ENCODE measurements at regions not wholly inside any gene's neighbourhood (a gene's known extent, or its start where the extent isn't known, plus 50 kb on each side); places are given as distances from the start of the nearest gene placed in this dataset.
"Not testable (repeated sequence)": the region's sequence is repeated elsewhere in the genome, so short reads cannot be mapped to it uniquely, and the experiment has no call there.

DNA sequence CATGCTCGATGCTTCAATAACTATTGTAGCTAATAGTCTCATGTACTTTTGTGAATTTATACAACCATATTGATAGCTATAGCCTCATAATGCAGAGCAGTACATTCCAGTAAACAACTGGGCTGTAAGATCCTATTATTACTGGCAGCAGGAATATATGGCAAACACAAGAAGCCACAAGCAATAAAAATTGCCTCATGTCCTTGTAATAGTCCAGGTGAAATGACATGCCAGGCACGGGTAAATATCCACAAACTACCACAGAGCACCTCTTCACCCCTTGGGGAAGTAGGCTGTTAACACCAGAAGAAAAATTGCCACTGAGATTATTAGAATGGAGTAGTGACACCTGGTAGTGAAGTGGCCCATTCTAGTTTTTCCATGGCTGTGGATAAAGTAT, 158.3 kb downstream of the MTX2 start:
- no peak for DNase-seq

- not testable (repeated sequence) for DNase-seq
Observed at GRCh38 chr2:176428944-176429469, 159.8 kb downstream of the MTX2 start.

- DNase-seq: no peak
Observed at GRCh38 chr2:176432434-176432833, 163.2 kb downstream of the MTX2 start.

DNA sequence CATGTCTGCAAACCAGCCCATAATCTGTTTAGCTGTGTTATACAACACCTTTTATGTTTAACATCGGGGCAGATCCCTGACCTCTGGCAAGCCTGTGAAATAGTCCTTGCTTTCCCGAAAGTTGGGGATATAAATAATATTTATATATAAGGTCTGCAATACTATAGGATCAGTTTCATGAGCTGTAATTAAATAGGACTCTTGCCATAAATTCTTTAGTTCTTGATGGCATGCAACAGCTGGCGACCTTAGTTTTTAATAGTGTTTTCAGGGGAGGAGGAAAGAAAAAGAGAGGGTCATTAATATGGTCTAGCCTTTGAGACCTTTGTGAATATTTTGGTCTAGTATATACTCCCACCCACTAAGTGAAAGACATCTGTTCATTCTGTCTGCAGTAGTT, 166.5 kb downstream of the MTX2 start:
- no peak for DNase-seq

- DNase-seq: no peak
Observed at GRCh38 chr2:176443946-176444345, 174.7 kb downstream of the MTX2 start.

GRCh38 chr2:176445956-176446355, 176.7 kb downstream of the MTX2 start:
- DNase-seq: no peak

- DNase-seq: no peak
Observed at GRCh38 chr2:176446718-176447414, 177.6 kb downstream of the MTX2 start.

DNA sequence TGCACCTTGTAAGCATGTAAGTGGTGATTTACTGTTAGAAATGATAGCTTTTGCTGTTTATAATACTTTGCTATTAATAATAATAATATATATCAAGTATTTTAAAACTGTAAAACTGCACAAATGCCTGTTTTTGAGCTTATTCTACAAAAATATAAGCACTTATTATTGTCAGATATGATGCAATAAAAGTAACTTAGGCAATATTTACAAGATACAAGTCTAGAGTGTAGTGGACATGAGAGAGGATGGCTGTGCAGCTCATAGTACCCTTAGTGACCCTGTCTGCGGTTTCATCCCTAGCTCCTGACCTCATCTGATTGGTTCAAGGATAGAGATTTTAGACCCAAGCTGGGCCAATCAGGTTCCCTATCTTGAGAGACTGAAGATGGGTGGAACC, 178.4 kb downstream of the MTX2 start:
- DNase-seq: no peak

GRCh38 chr2:176449852-176450251, 180.6 kb downstream of the MTX2 start:
- no peak for DNase-seq

GRCh38 chr2:176453784-176454183, 184.5 kb downstream of the MTX2 start:
- DNase-seq: no peak

DNA sequence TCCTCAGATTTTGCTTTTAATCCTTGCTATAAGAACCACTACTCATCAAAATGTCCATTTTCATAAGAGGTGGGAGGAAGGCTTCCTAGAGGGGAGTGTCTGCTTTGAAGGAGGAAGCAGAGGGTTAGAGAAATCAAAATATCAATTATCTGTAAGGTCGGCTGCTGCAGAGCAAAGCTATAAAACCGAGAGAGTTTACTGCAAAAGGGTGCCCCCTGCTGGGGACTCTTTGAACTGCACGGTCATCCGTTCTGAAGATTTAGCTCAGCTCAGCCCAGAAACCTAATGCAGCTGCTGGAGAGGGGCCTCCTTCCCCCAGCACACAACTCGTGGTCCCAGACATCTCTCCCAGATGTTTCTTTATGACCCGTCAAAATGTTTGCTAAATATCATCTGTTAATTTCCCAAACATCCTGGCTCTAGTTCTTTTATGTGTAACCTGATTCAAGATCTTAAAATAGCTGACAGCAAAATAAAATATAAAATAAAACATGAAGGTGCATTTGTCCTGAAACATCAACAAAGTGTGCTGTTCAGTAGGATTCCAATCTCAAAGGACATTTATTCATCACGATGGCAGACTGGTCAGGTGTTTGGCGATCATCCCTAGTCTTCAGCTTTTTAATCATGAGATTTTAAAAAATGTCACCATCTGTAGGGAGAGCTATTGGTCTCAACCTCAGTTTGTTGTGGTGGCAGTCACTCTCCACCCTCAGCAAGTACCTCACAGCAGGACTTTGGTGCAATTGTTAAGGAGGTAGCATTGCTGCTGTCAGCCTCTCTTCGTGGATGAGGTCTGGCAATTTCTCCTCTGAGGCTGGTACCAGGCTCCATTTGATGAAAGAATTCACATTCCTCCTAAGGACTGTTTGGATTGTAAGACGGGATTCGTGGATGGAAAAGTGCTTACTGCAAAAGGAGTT, 185.9 kb downstream of the MTX2 start:
- DNase-seq: peak; percentile 70

DNA sequence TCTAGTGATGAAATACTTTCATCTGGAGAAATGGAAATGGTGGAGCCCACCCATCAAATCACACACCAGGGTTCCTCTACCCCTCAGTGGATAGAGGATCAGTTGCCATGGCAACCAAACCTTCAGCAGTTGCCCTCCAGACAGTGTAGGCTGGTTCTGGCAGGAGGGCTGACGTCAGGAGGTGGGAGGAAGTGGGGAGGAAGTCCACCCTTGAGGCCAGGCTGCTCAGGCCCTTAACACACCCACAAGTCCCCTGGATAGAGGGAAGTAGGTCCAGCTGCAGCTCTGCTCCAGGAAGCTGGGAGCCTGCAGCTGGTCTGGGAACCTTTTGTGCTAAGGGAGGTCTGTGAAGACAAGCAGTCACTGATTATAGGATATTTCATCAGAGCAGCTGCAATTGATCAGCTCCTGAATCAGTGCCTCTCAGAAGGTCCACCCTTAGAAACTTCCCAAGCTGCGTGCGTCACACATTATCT, 186.6 kb downstream of the MTX2 start:
- no peak for DNase-seq

DNA sequence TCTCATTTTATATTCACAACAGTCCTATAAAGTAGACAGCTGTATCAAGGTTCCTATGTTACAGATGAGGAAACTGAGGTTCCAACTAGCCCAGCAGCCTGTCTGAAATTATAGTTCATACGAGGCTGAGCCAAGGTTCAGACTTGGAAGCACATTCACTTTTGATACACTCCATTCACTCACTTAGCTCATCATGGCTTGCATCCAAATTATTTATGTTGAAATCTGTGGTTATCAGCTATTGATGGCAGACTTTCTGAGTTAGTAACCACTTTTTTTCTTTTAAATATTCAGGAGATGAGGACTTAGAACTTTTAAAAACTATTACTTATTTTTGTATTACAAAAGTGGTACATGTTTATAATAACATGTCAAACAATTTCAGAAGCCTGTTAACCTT, 188.2 kb downstream of the MTX2 start:
- no peak for DNase-seq

DNA sequence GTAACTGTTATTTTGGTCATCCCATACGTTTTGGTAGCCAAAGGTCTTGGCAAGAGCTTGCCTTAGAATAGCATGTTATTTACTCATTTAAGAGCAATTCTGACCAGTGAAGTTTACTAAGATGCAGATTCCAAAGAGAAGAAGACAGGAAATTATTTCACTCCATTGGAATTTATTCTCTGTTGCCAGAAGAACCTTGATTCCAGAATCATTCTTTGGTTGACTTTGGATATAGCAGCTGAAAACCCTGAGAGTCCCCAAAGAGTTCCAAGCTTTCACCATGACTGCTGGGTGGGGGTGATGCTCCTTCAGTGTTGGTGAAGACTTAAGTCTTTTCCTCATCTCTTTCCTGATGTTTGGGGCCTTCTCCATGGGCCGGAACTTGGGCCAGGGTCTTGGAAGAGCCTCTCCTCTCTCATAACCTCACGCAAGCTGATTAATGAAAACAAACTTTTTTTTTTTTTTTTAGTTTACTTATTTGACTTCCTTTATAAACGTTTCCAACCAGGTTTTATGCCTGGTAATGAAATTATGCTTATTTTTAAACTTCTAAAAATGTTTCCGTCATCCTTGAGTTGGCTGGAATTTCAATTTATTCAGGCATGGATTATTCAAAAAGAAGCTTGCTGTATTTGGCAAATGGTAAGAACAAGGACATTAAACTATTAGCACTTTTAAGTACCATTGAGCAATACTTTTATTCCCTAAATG, 192.0 kb downstream of the MTX2 start:
- no peak for DNase-seq

DNA sequence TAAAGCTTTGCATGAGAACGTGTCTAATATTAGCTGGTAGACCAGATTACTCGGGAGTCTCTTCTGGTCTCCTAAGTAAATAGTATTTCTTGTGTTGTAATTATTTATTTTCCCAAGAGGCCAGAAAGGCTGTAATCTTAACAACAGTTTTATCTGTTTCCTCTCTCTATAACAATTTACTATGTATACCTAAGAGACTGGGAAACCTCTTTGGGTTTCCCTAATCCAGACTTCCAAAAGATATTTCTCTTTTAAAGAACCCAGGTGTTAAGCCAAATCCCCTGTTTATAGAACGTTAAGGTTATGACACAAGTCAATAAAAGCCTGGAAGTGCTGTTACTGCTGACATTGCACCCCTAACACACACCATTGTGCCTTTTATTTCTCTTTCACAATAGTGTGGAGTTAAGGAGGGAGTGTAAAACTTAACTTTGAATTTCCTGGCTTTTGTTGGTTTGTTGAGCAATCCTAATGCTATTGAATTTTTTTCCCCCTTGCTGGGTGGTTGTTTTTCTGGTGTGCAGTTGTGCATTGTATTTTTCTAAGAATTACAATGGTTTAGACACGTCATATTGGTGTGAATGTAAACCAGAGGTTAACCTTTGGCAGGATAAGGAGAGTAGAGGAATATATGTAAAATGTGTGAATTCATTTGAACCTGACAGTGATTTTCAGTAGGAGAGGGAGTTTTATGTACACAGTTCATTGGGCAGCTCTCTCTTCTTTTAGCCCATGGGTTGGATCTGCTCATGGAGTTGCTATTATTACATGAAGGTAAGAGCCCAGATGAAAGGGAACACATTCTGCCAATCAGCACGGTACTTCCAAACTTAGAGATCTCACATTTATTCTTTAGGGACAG, 192.8 kb downstream of the MTX2 start:
- no peak for DNase-seq

DNA sequence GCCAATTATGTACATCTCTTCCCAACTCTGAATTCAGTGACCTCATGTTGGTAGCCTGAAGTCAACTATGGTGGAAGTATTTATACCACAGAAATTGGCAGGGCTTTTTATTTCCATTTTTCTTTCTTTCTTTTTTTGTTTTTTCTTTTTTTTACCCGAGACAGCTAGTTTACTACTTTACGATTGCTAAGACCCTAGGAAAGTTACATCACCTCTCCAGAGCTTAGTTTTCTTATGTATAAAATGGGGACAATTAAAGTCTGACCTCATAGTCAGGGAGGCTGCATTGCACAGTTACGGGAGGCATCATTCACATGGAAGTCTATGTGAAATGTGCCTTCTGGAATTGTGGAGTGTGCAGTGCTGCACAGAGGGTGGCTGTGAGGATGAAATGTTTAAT, 194.3 kb downstream of the MTX2 start:
- DNase-seq: no peak

- no peak for DNase-seq
Observed at GRCh38 chr2:176464886-176465564, 195.8 kb downstream of the MTX2 start.

- DNase-seq: no peak
Observed at GRCh38 chr2:176466918-176467452, 197.7 kb downstream of the MTX2 start.

GRCh38 chr2:176467595-176467994, 198.4 kb downstream of the MTX2 start:
- DNase-seq: no peak

DNA sequence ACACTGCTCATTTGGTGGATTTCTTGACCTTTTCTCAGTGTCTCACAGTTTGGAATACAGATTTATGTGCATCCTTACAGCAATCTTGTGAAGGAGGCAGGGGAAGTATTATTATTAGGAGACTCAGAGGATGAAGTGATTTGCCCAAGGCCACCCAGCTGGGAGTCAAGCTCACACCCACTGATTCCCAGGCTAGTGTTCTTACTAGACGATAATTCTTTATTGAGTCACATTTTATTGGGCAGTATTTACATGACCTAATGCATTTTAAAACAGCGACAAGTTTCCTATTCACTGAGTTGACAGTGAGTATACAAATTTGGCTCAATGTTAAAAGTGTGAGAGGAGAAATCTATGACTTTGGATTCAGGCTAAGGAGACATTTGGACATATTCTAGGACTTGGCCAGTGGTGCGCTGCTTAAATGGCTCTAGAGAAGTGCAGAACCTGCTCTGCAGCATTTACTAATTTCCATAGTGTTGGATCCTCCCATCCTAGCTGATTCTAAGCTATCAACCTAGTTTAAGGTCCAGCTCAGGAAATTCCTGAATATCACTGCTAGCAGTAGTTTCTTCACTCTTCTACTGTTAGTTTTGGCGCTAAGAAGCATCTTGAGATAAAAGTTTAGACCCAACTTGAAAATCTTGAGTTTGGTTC, 199.3 kb downstream of the MTX2 start:
- no peak for DNase-seq

DNA sequence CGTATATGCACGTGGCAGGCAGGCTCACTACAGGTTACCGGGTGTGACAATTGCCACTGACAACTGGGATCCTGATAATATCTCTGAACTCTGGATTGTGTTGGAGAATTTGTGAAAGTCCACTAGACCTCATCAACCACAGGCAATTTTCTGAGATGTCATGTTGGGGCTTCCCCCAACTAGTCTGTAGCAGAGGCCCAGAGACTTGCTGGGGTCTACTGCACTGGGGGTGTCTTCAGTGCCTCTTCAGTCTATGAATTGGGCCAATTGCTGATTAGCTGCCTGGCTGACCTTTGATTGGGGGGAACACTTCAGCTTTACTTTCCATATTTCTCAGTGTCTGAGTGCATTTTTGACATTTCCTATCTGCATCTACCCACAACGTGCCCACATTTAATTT, 201.5 kb downstream of the MTX2 start:
- no peak for DNase-seq

All from CD4-positive, alpha-beta T cell treated with Interleukin-12 subunit alpha and Interleukin-12 subunit beta, for 1 hour (primary cell).